IMR-90 (cell line): ENCODE measurements at regions not wholly inside any gene's neighbourhood (a gene's known extent, or its start where the extent isn't known, plus 50 kb on each side); places are given as distances from the start of the nearest gene placed in this dataset.

Experiments used
- ELK1 ChIP-seq: fragments of 150-350 bp; IDR thresholded peaks from 2 replicates; pipeline ENCODE4 v1.6.1; 2016; ENCODE audit warnings: low read depth, mild to moderate bottlenecking, low read length, moderate library complexity, borderline replicate concordance
- USF2 ChIP-seq: fragments of 150-350 bp; IDR thresholded peaks from 2 replicates; pipeline ENCODE4 v1.6.1; 2017; ENCODE audit warnings: mild to moderate bottlenecking, antibody characterized with exemption, low read length, low read depth

- TF ChIP-seq ELK1 (no peak), USF2 (no peak)
These were observed 143.7 kb downstream of the SNX19 start (continued) for GRCh38 chr11:130772266-130773227.
